ENCODE measurements at regions not wholly inside any gene's neighbourhood (a gene's known extent, or its start where the extent isn't known, plus 50 kb on each side); places are given as distances from the start of the nearest gene placed in this dataset.
A peak's percentile ranks its signal among the peaks of the same experiment; 100 is the strongest.

DNA sequence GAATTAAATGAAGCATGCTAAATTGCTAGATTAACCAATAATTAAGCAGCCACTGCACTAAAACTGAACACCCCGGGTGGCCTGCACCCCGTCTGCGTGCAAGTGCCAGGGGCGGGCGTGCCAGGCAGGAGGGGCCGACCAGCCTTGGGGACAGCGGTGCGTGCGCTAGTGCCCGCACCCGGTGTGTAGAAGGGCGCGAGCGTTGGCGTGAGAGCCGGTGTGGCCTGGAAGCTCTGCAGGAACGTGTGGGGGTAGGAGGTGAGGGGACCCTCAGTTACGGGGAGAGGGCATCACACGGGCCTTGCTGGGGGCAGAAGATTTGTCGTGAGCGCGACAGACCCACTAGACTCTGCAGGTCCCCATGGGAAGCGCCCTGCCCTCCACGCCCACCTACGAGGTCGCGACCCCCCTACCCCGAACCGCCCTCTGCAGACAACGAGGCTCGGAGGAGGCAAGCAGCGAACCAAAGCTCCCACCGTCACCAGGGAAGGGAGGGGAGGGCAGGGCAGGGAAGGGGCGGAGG lies 105.8 kb downstream of the FAM53A start:
- peaks cover 13% of the 10 kb centered on the region for H3K4me1 ChIP-seq (ENCODE audit: insufficient read depth, low read length)
- no peaks in the 10 kb centered on the region for H3K36me3 ChIP-seq (ENCODE audit: insufficient read depth, low read length)
- 7% methylated on average over 31 of the region's 34 CpGs for WGBS
- peak overlapping the region; percentile 64 for H3K9ac ChIP-seq (ENCODE audit: low read depth, low read length)
- no peak overlapping the region for H3K27ac ChIP-seq (ENCODE audit: low read depth, low read length)
- peaks cover 23% of the 10 kb centered on the region for H3K27me3 ChIP-seq (ENCODE audit: insufficient read depth, low read length)
- H3K9me3 ChIP-seq (ENCODE audit: insufficient read depth, low read depth, low read length): no peaks in the 10 kb centered on the region
- H3K4me3 ChIP-seq (ENCODE audit: low read length): peak overlapping the region; percentile 52

DNA sequence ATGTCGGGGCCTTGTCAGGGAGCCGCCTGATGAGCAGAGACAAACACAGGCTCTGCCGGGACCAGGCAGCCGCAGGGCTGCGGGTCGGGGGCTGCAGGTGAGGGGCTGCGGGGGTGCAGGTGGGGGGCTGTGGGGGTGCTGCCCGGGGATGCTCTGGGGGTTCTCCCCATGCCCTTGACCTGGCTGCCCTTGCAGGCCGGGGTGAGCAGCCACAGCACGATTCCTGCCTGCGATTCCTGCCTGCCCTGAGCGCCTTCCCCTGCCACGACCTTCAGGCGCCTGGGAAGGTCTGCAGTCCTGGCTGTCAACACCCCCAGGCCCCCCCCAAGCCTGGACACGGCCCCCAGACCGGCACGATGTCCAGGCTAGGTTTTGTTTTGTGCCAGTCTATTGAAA lies 106.3 kb downstream of the FAM53A start:
- H3K9ac ChIP-seq (ENCODE audit: low read depth, low read length): peak overlapping the region; percentile 64
- H3K27ac ChIP-seq (ENCODE audit: low read depth, low read length): no peak overlapping the region
- H3K36me3 ChIP-seq (ENCODE audit: insufficient read depth, low read length): no peaks in the 10 kb centered on the region
- peaks cover 23% of the 10 kb centered on the region for H3K27me3 ChIP-seq (ENCODE audit: insufficient read depth, low read length)
- peak overlapping the region; percentile 52 for H3K4me3 ChIP-seq (ENCODE audit: low read length)
- no peaks in the 10 kb centered on the region for H3K9me3 ChIP-seq (ENCODE audit: insufficient read depth, low read depth, low read length)
- 16% methylated on average over 17 of the region's 17 CpGs for whole genome bisulfite sequencing
- H3K4me1 ChIP-seq (ENCODE audit: insufficient read depth, low read length): peaks cover 15% of the 10 kb centered on the region

DNA sequence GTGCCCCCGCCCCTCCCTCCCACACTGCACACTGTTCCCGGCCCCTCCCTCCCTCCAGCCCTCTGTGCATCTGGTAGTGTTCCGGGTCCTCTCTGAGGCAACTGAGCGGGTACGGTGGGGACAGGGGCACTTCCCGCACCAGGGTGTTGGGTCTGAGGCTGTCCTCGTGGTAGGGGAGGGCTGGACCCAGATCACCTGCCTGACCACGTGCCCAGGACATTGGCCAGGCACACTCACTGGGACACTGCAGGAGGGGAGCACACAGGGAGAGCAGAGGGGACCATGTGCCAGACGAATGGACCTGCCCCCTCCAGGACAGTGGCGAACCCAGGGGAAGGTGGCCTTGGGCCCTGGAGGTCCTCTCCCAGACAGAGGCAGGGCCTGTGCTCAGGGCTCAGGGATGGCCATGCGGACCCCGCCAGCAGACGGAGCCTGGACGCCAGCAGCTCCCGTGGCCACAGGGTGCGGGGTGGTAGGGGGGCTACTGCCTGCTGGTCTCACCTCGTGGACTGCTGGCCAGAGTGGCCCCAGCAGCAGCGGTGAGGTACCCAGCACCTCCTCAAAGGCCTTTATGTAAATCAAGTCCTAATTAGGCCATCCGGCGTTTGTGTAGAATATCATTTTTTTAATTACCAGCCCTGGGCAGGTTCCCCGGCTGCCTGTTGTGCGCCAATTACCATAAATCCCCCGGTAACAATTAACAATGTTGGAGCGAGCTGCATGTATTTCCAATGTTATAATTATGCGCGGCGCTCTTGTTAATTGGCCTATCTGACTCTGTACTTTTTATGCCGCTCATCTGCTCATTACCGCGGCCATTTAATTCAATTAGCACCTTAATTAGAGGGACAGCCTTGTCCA lies 106.9 kb downstream of the FAM53A start:
- Histone ChIP-seq H3K27ac (ENCODE audit: low read depth, low read length) (no peak overlapping the region), H3K4me3 (ENCODE audit: low read length) (no peak overlapping the region; the same call in 1 of the 2 replicates), H3K36me3 (ENCODE audit: insufficient read depth, low read length) (no peaks in the 10 kb centered on the region), H3K9ac (ENCODE audit: low read depth, low read length) (no peak overlapping the region), H3K27me3 (ENCODE audit: insufficient read depth, low read length) (peaks cover 23% of the 10 kb centered on the region), H3K9me3 (ENCODE audit: insufficient read depth, low read depth, low read length) (no peaks in the 10 kb centered on the region), H3K4me1 (ENCODE audit: insufficient read depth, low read length) (peaks cover 19% of the 10 kb centered on the region)
- 44% methylated on average over 28 of the region's 30 CpGs for WGBS

DNA sequence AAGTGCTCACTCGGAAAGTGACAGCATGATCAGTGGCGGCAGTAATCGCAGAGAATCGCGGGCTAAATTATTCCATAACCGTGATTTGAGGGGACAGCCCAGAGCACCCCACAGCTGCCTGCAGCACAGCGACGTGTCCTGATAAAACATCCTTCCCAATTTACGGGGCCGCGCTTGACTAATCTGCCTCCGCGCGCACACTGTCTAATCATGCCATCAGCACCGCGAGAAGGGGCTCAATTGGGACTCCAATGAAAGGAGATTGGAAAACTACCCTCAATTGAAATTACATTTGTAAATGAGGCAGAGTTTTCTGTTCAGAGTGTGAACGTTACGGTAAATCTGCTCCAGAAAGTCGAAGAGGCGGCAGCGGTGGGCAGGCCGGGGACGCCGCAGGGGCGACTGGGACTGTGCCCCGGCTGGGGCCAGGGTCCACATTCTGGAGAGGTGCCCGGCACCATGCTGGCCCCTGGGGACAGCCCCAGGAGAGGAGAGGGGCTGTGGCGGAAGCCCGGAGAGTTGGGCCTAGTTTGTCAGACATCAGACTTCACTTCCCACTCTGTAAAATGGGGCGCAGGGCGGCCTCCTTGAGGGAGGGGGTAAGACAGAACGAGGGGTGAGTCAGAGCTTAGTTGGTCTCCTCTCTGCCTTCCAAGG lies 107.7 kb downstream of the FAM53A start:
- H3K36me3 ChIP-seq (ENCODE audit: insufficient read depth, low read length): no peaks in the 10 kb centered on the region
- peaks cover 23% of the 10 kb centered on the region for H3K27me3 ChIP-seq (ENCODE audit: insufficient read depth, low read length)
- H3K9me3 ChIP-seq (ENCODE audit: insufficient read depth, low read depth, low read length): no peaks in the 10 kb centered on the region
- no peak overlapping the region for H3K4me3 ChIP-seq (ENCODE audit: low read length)
- H3K9ac ChIP-seq (ENCODE audit: low read depth, low read length): no peak overlapping the region
- WGBS: 96% methylated on average over 29 of the region's 32 CpGs
- H3K4me1 ChIP-seq (ENCODE audit: insufficient read depth, low read length): peaks cover 23% of the 10 kb centered on the region
- H3K27ac ChIP-seq (ENCODE audit: low read depth, low read length): no peak overlapping the region

DNA sequence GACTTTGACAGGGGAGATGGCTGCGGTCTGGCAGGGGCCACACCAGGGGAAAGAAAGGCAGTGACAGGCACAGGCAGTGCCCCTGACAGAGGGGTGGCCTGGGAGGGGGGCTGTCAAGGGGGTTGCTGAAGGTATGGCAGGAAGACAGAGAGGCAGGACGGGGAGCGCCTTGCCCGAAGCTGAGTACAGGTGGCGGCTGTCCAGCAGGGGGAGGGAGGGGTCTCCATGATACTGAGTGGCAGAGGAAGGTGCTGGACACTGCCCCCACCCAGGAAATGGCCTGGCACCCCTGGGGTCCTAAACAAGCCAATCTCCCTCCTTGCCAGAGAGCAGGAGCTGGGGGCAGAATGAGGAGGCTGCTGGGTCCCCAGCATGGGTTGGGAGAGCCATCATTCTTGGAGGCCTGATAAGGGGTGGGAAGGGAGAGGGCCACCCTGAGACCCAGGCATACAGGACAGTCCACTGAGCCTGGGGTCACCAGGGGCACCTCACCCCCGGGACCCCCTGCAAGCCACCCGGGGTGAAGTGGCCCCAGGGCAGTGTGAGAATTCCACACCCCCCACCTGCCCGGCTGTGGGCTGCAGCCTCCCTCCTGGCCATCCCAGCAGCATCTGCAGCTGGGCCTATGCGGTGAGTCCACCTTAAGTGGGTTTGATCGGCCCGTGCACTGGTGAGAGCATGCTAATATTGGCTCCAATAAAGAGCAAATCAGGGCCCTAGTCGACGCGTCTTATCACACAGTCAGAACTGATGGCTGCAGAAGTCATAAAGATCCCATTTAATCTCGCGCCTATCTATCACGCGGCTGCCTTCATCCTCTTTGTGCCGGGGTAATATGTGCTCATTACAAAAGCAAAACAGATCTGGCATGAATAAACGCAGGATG lies 108.5 kb downstream of the FAM53A start:
- Histone ChIP-seq H3K4me1 (ENCODE audit: insufficient read depth, low read length) (peaks cover 24% of the 10 kb centered on the region), H3K9ac (ENCODE audit: low read depth, low read length) (no peak overlapping the region), H3K36me3 (ENCODE audit: insufficient read depth, low read length) (no peaks in the 10 kb centered on the region), H3K27me3 (ENCODE audit: insufficient read depth, low read length) (peaks cover 23% of the 10 kb centered on the region), H3K27ac (ENCODE audit: low read depth, low read length) (no peak overlapping the region), H3K9me3 (ENCODE audit: insufficient read depth, low read depth, low read length) (no peaks in the 10 kb centered on the region), H3K4me3 (ENCODE audit: low read length) (no peak overlapping the region)
- 87% methylated on average over 20 of the region's 20 CpGs for WGBS

DNA sequence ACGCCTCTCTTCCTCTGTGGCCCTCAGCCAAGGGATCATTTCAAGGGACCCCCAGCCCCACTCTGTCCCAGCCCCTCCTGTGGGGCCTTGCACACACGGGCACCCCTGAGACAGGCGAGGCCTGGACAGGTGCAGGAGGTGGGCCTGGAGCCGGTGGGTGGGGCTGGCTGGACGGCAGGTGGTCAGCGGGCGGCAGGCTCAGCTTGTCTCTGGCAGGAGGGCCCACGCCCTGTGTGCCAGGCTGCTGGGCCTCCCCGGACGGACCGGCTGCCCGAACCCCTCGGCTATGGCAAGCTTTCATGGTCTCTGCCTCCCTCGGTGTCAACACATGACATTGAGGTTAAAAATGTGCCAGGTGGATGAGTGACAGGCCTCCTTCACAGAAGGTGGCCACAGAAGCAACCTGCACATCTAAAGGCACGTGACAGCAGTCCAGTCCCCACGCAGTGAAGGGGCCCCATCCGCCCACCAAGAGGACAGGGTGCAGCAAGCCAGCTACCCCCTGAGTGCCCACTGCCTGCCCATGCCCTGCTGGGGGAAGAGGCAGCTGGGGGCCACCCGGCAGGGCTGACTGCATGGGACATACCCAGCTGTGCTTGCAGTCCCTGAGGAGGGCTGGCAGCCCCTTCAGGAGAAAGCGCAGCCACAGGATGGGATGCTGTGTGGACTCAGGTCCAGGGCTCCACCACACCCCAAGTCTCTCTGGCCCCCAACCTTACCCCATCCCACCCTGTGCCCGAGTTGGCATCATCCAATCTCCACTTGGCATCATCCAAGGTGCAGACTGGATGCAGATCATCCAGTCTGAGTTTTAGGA lies 109.3 kb downstream of the FAM53A start:
- no peak overlapping the region for H3K9ac ChIP-seq (ENCODE audit: low read depth, low read length)

DNA sequence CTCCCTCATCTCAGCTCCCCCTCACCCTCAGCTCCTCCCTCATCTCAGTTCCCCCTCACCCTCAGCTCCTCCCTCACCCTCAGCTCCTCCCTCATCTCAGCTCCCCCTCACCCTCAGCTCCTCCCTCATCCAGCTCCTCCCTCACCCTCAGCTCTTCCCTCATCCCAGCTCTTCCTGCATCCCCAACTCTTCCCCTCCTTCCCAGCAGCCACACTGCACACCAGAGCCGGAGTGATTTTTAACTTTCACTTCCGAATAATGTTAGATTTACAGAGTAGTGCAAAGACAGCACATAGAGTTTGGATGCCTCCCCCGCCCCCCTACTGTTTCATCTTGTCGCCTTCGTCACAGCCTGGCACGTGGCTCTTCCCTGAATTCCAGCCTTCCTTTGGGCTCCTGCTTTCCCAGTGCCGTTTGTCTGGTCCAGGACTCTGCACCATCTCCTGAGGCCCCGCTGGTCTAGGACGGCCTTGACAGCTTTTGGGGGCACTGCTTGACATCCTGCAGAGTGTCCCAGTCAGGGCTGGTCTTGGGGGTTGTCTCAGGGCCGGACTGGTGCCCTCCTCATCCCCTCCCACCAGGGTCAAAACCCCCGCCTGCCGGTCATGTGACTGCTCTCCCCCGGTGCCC lies 110.2 kb downstream of the FAM53A start:
- no peaks in the 10 kb centered on the region for H3K9me3 ChIP-seq (ENCODE audit: insufficient read depth, low read depth, low read length)
- H3K27me3 ChIP-seq (ENCODE audit: insufficient read depth, low read length): peaks cover 18% of the 10 kb centered on the region
- WGBS: 81% methylated on average over 11 of the region's 13 CpGs
- no peaks in the 10 kb centered on the region for H3K36me3 ChIP-seq (ENCODE audit: insufficient read depth, low read length)
- H3K4me1 ChIP-seq (ENCODE audit: insufficient read depth, low read length): peaks cover 21% of the 10 kb centered on the region
- no peak overlapping the region for H3K9ac ChIP-seq (ENCODE audit: low read depth, low read length)
- no peak overlapping the region for H3K27ac ChIP-seq (ENCODE audit: low read depth, low read length)
- H3K4me3 ChIP-seq (ENCODE audit: low read length): no peak overlapping the region

More for the DNA sequence above, 109.3 kb downstream of the FAM53A start:
- Histone ChIP-seq H3K9me3 (ENCODE audit: insufficient read depth, low read depth, low read length) (no peaks in the 10 kb centered on the region), H3K4me3 (ENCODE audit: low read length) (no peak overlapping the region), H3K36me3 (ENCODE audit: insufficient read depth, low read length) (no peaks in the 10 kb centered on the region), H3K27me3 (ENCODE audit: insufficient read depth, low read length) (peaks cover 23% of the 10 kb centered on the region), H3K27ac (ENCODE audit: low read depth, low read length) (no peak overlapping the region), H3K4me1 (ENCODE audit: insufficient read depth, low read length) (peaks cover 23% of the 10 kb centered on the region)
- 91% methylated on average over 20 of the region's 20 CpGs for WGBS

DNA sequence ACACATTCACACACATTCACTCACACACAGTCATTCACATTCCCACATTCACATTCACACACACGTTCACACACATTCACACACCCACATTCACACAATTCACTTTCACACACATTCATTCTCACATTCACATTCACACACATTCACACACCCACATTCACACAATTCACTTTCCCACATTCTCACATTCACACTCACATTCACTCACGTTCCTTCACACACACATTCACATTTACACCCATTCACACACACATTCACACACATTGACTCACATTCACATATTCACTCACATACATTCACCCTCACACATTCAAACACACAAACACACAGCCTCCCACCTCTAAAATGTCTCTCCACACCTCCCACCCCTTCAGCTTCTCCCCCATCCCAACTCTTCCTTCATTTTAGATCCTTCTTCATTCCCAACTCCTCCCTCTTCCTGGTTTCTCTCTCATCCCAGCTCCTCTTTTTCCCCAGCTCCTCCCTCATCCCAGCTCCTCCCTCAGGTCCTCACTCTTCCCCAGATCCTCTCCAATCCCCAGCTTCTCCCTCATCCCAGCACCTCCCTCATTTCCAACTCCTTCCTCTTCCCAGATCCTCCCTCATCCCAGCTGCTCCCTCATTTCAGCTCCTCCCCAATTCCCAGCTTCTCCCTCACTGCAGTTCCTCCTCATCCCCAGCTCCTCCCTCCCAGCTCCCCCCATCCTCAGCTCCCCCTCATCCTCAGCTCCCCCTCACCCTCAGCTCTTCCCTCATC lies 111.0 kb downstream of the FAM53A start:
- Histone ChIP-seq H3K36me3 (ENCODE audit: insufficient read depth, low read length) (no peaks in the 10 kb centered on the region), H3K27ac (ENCODE audit: low read depth, low read length) (no peak overlapping the region), H3K9me3 (ENCODE audit: insufficient read depth, low read depth, low read length) (no peaks in the 10 kb centered on the region), H3K9ac (ENCODE audit: low read depth, low read length) (no peak overlapping the region), H3K27me3 (ENCODE audit: insufficient read depth, low read length) (peaks cover 14% of the 10 kb centered on the region), H3K4me3 (ENCODE audit: low read length) (no peak overlapping the region), H3K4me1 (ENCODE audit: insufficient read depth, low read length) (peaks cover 18% of the 10 kb centered on the region)
- 78% methylated on average over 2 of the region's 2 CpGs for WGBS

DNA sequence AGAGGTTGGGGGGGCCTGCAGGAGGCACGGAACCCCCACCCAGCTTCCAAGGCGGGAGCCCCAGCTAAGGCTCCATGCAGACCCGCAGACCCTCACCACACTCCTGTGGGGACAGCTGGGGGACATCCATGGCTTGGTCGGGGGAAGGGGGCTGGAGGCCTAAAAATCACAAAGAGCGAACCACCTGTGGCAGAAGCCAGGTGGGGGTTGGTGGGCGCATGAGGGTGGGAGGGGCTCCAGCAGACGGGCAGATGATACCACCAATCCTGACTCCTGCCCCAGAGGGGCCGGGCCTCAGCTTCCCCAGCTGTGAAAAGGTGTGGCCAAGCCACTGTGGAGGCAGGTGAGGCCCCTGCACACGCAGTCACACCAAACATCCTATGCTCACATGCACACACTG lies 111.6 kb downstream of the FAM53A start:
- H3K4me3 ChIP-seq (ENCODE audit: low read length): peak overlapping the region; percentile 26; the same call in 1 of the 2 replicates
- H3K9me3 ChIP-seq (ENCODE audit: insufficient read depth, low read depth, low read length): no peaks in the 10 kb centered on the region
- H3K27ac ChIP-seq (ENCODE audit: low read depth, low read length): peak overlapping the region; percentile 63; the same call in 1 of the 2 replicates
- H3K4me1 ChIP-seq (ENCODE audit: insufficient read depth, low read length): peaks cover 15% of the 10 kb centered on the region
- peaks cover 10% of the 10 kb centered on the region for H3K27me3 ChIP-seq (ENCODE audit: insufficient read depth, low read length)
- no peaks in the 10 kb centered on the region for H3K36me3 ChIP-seq (ENCODE audit: insufficient read depth, low read length)
- 24% methylated on average over 8 of the region's 9 CpGs for WGBS
- peak overlapping the region; percentile 39; the same call in 1 of the 2 replicates for H3K9ac ChIP-seq (ENCODE audit: low read depth, low read length)

Measured in HUES64 (cell line).